Thyroid gland (tissue), 4 donors: ENCODE measurements at regions not wholly inside any gene's neighbourhood (a gene's known extent, or its start where the extent isn't known, plus 50 kb on each side); places are given as distances from the start of the nearest gene placed in this dataset. TPM values are rescaled to one million over a fixed set of nuclear protein-coding genes. Genes with fewer than 3 reads are reported as not detected.

Experiments
- DNase-seq, 2 donors: peaks; one replicate each; pipeline ENCODE4 v3.0.0-alpha.2; 2019
- H3K27ac ChIP-seq, 3 donors: fragments of 200-600 bp; sonication (generic); 1 replicate in 2 of 3; 2 replicates in 1 of 3; pipeline ENCODE4 v1.5.1; 2016 to 2019; ENCODE audit warnings: mild to moderate bottlenecking in 1 of 3, moderate library complexity in 1 of 3
- H3K27me3 ChIP-seq: fragments of 200-600 bp; sonication (generic); one replicate; pipeline ENCODE4 v1.5.1; 2019
- H3K36me3 ChIP-seq, 2 donors: fragments of 200-600 bp; sonication (generic); one replicate each; pipeline ENCODE4 v1.5.1; 2016 to 2019
- H3K4me1 ChIP-seq, 2 donors: fragments of 200-600 bp; sonication (generic); one replicate each; pipeline ENCODE4 v1.5.1; 2017 to 2019
- H3K4me3 ChIP-seq, 3 donors: fragments of 200-600 bp; sonication (generic); replicated peaks in 1 of 3; 1 replicate in 2 of 3; 2 replicates in 1 of 3; pipeline ENCODE4 v1.5.1; 2016; ENCODE audit warnings: mild to moderate bottlenecking in 1 of 3
- H3K9me3 ChIP-seq: fragments of 200-600 bp; sonication (generic); one replicate; pipeline ENCODE4 v1.5.1; 2017
- CTCF ChIP-seq, 6 experiments: fragments of 200-600 bp in 3 of 6; fragments of 450-650 bp in 3 of 6; sonication (generic) in 3 of 6; IDR thresholded peaks; one replicate each; pipeline ENCODE4 v1.5.1; 2016 to 2019; ENCODE audit warnings: antibody characterized with exemption in 6 of 6, mild to moderate bottlenecking in 2 of 6, inconsistent platforms in 1 of 6, moderate library complexity in 1 of 6
- POLR2A ChIP-seq, 2 donors: fragments of 450-650 bp; IDR thresholded peaks; one replicate each; pipeline ENCODE4 v1.6.1; 2017; ENCODE audit warnings: antibody characterized with exemption in 2 of 2, mild to moderate bottlenecking in 2 of 2, moderate library complexity in 1 of 2
- WGBS, 2 donors: methylation state at CpG; one replicate each; pipeline ENCODE4 v1.1.5; 2017; 5-methylcytosine and 5-hydroxymethylcytosine counted together
- intact Hi-C: fragments of 100-400 bp; cut with DNase I; formaldehyde crosslinking; loops from one replicate; pipeline ENCODE4 v1.15.1; 2023
- small RNA-seq: library from RNA; depleted of rRNA; stranded (forward); fragments of <200 nt; gene quantifications from one replicate; pipeline ENCODE3, GENCODE V24; 2016

GRCh38 chr9:4353236-4353635 is 53.4 kb upstream of the GLIS3 start:
- no peak for DNase-seq
- Histone ChIP-seq H3K36me3 (no peaks in the 10 kb centered on the region), H3K9me3 (no peaks in the 10 kb centered on the region), H3K27me3 (no peaks in the 10 kb centered on the region), H3K4me1 (no peaks in the 10 kb centered on the region), H3K27ac (no peak overlapping the region), H3K4me3 (no peak overlapping the region)
- intact Hi-C loops: no loop called here
- WGBS, 2 donors: 75 to 82% methylated on average over 3 of the region's 3 CpGs
- TF ChIP-seq POLR2A (IDR thresholded peaks at IDR 0.05): no peak
- TF ChIP-seq CTCF (IDR thresholded peaks at IDR 0.05): no peak

- no peak for TF ChIP-seq POLR2A (IDR thresholded peaks at IDR 0.05)
- TF ChIP-seq CTCF (IDR thresholded peaks at IDR 0.05): no peak
- Histone ChIP-seq H3K27ac (no peak overlapping the region), H3K4me1 (peaks cover 0 to 2% of the 10 kb centered on the region in 2 donors), H3K36me3 (no peaks in the 10 kb centered on the region), H3K27me3 (no peaks in the 10 kb centered on the region), H3K9me3 (no peaks in the 10 kb centered on the region), H3K4me3 (no peak overlapping the region)
- intact Hi-C loops: loop anchor here (10.0 kb wide), 1 partner anchor 625 kb away; no protein-coding TSS in a partner anchor
- 87 to 91% methylated on average over 9 of the region's 9 CpGs for WGBS, 2 donors
- DNase-seq: no peak
Observed at GRCh38 chr9:4349816-4350418, 50.0 kb upstream of the GLIS3 start.

Small RNAs in the stretch of these regions (small RNA-seq; reads per million reads assigned to genes)
- not detected for gene RNU6-694P
